Ishikawa (cell line): ENCODE measurements at regions not wholly inside any gene's neighbourhood (a gene's known extent, or its start where the extent isn't known, plus 50 kb on each side); places are given as distances from the start of the nearest gene placed in this dataset.

ENCODE experiments used
- CEBPB ChIP-seq: IDR thresholded peaks from 2 replicates; pipeline ENCODE4 v1.6.1; 2012
- CREB1 ChIP-seq: IDR thresholded peaks from 2 replicates; pipeline ENCODE4 v1.6.1; 2012; ENCODE audit warnings: low read depth
- EP300 ChIP-seq: IDR thresholded peaks from 2 replicates; pipeline ENCODE4 v1.6.1; 2012; ENCODE audit warnings: borderline replicate concordance
- FOXM1 ChIP-seq: IDR thresholded peaks from 2 replicates; pipeline ENCODE4 v1.6.1; 2012; ENCODE audit warnings: low read depth, borderline replicate concordance
- NFIC ChIP-seq: IDR thresholded peaks from 2 replicates; pipeline ENCODE4 v1.6.1; 2012
- RAD21 ChIP-seq: IDR thresholded peaks from 2 replicates; pipeline ENCODE4 v1.6.1; 2012; ENCODE audit warnings: low read depth
- TAF1 ChIP-seq: IDR thresholded peaks from 2 replicates; pipeline ENCODE4 v1.6.1; 2012; ENCODE audit warnings: low read depth, mild to moderate bottlenecking
- TCF12 ChIP-seq: IDR thresholded peaks from 2 replicates; pipeline ENCODE4 v1.6.1; 2012; ENCODE audit warnings: low read depth
- TEAD4 ChIP-seq: IDR thresholded peaks from 2 replicates; pipeline ENCODE4 v1.6.1; 2012
- YY1 ChIP-seq: IDR thresholded peaks from 2 replicates; pipeline ENCODE4 v1.6.1; 2012; ENCODE audit warnings: low read depth
- TF ChIP-seq, protein P1 (sequence below): IDR thresholded peaks from 2 replicates; pipeline ENCODE4 v1.6.1; 2012
- TF ChIP-seq, protein P2 (sequence below): IDR thresholded peaks from 2 replicates; pipeline ENCODE4 v1.6.1; 2012; ENCODE audit warnings: low read depth, mild to moderate bottlenecking

DNA sequence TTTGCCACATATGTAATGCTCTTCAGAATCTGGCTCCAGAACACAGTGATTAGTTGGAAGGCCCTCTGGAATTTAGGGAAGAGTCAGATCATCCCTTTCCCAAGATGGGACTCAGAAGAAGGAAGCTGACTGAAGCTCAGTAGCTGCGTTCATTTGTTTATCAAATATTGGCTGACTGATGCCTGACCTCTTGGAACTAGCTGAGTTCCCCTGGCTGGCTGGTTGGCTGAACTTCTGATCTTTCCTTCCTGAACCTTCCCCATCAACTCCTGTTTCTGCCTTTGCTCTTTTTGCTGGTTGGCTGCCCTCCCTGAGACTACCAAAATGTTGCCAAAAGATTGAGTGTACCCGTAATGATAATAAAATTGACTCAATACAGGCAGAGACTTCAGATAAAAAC lies 866.5 kb upstream of the INTU start:
- no peak for TF ChIP-seq TCF12
- no peak for TF ChIP-seq EP300
- TF ChIP-seq, protein P1, sequence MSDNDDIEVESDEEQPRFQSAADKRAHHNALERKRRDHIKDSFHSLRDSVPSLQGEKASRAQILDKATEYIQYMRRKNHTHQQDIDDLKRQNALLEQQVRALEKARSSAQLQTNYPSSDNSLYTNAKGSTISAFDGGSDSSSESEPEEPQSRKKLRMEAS = no peak
- no peak for TF ChIP-seq RAD21
- no peak for TF ChIP-seq CREB1
- TF ChIP-seq CEBPB = no peak
- TF ChIP-seq, protein P2, sequence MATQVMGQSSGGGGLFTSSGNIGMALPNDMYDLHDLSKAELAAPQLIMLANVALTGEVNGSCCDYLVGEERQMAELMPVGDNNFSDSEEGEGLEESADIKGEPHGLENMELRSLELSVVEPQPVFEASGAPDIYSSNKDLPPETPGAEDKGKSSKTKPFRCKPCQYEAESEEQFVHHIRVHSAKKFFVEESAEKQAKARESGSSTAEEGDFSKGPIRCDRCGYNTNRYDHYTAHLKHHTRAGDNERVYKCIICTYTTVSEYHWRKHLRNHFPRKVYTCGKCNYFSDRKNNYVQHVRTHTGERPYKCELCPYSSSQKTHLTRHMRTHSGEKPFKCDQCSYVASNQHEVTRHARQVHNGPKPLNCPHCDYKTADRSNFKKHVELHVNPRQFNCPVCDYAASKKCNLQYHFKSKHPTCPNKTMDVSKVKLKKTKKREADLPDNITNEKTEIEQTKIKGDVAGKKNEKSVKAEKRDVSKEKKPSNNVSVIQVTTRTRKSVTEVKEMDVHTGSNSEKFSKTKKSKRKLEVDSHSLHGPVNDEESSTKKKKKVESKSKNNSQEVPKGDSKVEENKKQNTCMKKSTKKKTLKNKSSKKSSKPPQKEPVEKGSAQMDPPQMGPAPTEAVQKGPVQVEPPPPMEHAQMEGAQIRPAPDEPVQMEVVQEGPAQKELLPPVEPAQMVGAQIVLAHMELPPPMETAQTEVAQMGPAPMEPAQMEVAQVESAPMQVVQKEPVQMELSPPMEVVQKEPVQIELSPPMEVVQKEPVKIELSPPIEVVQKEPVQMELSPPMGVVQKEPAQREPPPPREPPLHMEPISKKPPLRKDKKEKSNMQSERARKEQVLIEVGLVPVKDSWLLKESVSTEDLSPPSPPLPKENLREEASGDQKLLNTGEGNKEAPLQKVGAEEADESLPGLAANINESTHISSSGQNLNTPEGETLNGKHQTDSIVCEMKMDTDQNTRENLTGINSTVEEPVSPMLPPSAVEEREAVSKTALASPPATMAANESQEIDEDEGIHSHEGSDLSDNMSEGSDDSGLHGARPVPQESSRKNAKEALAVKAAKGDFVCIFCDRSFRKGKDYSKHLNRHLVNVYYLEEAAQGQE = no peak
- no peak for TF ChIP-seq FOXM1
- no peak for TF ChIP-seq NFIC
- TF ChIP-seq TEAD4 = no peak
- TF ChIP-seq TAF1 = no peak
- no peak for TF ChIP-seq YY1
